PC-3 (cell line): ENCODE measurements at regions not wholly inside any gene's neighbourhood (a gene's known extent, or its start where the extent isn't known, plus 50 kb on each side); places are given as distances from the start of the nearest gene placed in this dataset.

Source experiments
- EZH2 ChIP-seq: fragments of 300-600 bp; sonication (generic); IDR thresholded peaks from one replicate; pipeline ENCODE4 v1.6.1; 2017; ENCODE audit warnings: antibody characterized with exemption, mild to moderate bottlenecking, low read length; ENCODE audit not compliant: unreplicated experiment
- EZH2phosphoT487 ChIP-seq: fragments of 300-600 bp; sonication (generic); IDR thresholded peaks from 2 replicates; pipeline ENCODE4 v1.6.1; 2018; ENCODE audit warnings: mild to moderate bottlenecking, antibody characterized with exemption, low read length, borderline replicate concordance
- TF ChIP-seq, protein P1 (sequence below): fragments of 300-600 bp; sonication (generic); conservative IDR thresholded peaks from 2 replicates; pipeline ENCODE4 v1.5.1; 2017; ENCODE audit warnings: antibody characterized with exemption, low read depth, mild to moderate bottlenecking, low read length

- TF ChIP-seq, protein P1, sequence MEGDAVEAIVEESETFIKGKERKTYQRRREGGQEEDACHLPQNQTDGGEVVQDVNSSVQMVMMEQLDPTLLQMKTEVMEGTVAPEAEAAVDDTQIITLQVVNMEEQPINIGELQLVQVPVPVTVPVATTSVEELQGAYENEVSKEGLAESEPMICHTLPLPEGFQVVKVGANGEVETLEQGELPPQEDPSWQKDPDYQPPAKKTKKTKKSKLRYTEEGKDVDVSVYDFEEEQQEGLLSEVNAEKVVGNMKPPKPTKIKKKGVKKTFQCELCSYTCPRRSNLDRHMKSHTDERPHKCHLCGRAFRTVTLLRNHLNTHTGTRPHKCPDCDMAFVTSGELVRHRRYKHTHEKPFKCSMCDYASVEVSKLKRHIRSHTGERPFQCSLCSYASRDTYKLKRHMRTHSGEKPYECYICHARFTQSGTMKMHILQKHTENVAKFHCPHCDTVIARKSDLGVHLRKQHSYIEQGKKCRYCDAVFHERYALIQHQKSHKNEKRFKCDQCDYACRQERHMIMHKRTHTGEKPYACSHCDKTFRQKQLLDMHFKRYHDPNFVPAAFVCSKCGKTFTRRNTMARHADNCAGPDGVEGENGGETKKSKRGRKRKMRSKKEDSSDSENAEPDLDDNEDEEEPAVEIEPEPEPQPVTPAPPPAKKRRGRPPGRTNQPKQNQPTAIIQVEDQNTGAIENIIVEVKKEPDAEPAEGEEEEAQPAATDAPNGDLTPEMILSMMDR, result no peak
- TF ChIP-seq EZH2phosphoT487 (no peak), EZH2 (no peak)
Observed at GRCh38 chrX:69100478-69100877, 64.8 kb downstream of the PJA1 start.
